Progenitor cell of endocrine pancreas (in vitro differentiated cells): ENCODE measurements at regions not wholly inside any gene's neighbourhood (a gene's known extent, or its start where the extent isn't known, plus 50 kb on each side); places are given as distances from the start of the nearest gene placed in this dataset.

Source experiments
- DNase-seq: peaks from one replicate; pipeline ENCODE4 v3.0.0; 2021; ENCODE audit warnings: low spot score; ENCODE audit not compliant: unreplicated experiment
- H3K27ac Mint-ChIP-seq: 2 replicates; pipeline ENCODE4 v1.8.0; 2021; ENCODE audit warnings: mild to moderate bottlenecking, moderate library complexity, mixed read lengths
- H3K27me3 Mint-ChIP-seq: 2 replicates; pipeline ENCODE4 v1.8.0; 2021; ENCODE audit warnings: mixed read lengths
- H3K36me3 Mint-ChIP-seq: 2 replicates; pipeline ENCODE4 v1.8.0; 2022; ENCODE audit warnings: mixed read lengths; ENCODE audit not compliant: insufficient read depth
- H3K4me1 Mint-ChIP-seq: 2 replicates; pipeline ENCODE4 v1.8.0; 2021; ENCODE audit warnings: low read depth, mixed read lengths
- H3K4me3 Mint-ChIP-seq: 2 replicates; pipeline ENCODE4 v1.8.0; 2021; ENCODE audit warnings: low read depth, mild to moderate bottlenecking, moderate library complexity, mixed read lengths
- H3K9me3 Mint-ChIP-seq: 2 replicates; pipeline ENCODE4 v1.8.0; 2021; ENCODE audit warnings: low read depth, mixed read lengths
- TF ChIP-seq, protein P1 (sequence below): fragments of 200-600 bp; sonication (generic); IDR thresholded peaks from one replicate; pipeline ENCODE4 v1.5.0; 2021; ENCODE audit warnings: antibody characterized with exemption, mild to moderate bottlenecking; ENCODE audit not compliant: unreplicated experiment

DNA sequence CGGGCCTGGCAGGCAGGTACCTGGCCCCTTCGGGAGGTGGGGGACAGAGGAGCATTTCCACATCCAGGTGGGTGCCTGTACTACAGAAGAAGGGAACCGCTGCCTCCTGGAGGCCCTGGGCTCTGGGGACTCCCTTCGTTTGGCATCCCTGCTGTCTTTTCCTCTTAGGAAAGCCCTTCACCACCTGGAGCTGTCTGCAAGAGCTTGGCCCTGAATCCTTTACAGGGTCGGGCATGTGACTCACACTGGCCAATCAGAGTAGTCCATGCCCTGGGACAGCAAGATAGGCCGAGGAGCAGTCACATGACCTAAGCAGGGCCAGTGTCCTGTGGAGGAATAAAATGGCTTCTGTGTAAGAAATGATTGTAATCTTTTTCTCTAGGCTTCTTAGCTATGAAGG lies 224.9 kb downstream of the ANKRD60 start:
- Mint-ChIP-seq H3K27me3 (peaks cover 11% of the 10 kb centered on the region), H3K4me3 (no peak overlapping the region), H3K4me1 (peaks cover 3% of the 10 kb centered on the region), H3K9me3 (no peaks in the 10 kb centered on the region), H3K27ac (no peak overlapping the region), H3K36me3 (no peaks in the 10 kb centered on the region)
- TF ChIP-seq, protein P1, sequence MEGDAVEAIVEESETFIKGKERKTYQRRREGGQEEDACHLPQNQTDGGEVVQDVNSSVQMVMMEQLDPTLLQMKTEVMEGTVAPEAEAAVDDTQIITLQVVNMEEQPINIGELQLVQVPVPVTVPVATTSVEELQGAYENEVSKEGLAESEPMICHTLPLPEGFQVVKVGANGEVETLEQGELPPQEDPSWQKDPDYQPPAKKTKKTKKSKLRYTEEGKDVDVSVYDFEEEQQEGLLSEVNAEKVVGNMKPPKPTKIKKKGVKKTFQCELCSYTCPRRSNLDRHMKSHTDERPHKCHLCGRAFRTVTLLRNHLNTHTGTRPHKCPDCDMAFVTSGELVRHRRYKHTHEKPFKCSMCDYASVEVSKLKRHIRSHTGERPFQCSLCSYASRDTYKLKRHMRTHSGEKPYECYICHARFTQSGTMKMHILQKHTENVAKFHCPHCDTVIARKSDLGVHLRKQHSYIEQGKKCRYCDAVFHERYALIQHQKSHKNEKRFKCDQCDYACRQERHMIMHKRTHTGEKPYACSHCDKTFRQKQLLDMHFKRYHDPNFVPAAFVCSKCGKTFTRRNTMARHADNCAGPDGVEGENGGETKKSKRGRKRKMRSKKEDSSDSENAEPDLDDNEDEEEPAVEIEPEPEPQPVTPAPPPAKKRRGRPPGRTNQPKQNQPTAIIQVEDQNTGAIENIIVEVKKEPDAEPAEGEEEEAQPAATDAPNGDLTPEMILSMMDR: no peak
- DNase-seq: no peak

DNA sequence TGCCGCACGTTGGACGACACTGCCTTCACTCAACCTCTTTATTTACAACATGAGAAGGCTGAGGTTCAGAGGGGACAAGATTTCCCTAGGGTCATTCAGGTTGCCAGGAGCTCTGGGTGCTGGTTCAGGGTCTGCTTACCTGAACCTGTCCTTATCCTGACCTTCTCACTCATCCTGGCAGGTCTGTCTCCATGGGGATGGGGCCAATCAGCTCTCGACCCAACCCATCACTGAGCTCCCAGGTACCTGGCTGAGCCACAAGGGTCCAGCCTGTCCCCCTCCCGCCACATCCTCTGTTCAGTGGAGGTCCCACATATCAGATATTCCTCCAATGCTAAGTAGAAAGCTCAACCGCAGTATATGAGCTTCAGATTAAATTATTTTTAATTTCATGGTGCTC lies 225.6 kb downstream of the ANKRD60 start:
- DNase-seq: no peak
- Mint-ChIP-seq H3K9me3 (no peaks in the 10 kb centered on the region), H3K36me3 (no peaks in the 10 kb centered on the region), H3K27me3 (peaks cover 8% of the 10 kb centered on the region), H3K4me1 (peaks cover 3% of the 10 kb centered on the region), H3K4me3 (no peak overlapping the region), H3K27ac (no peak overlapping the region)
- TF ChIP-seq, protein P1: no peak

DNA sequence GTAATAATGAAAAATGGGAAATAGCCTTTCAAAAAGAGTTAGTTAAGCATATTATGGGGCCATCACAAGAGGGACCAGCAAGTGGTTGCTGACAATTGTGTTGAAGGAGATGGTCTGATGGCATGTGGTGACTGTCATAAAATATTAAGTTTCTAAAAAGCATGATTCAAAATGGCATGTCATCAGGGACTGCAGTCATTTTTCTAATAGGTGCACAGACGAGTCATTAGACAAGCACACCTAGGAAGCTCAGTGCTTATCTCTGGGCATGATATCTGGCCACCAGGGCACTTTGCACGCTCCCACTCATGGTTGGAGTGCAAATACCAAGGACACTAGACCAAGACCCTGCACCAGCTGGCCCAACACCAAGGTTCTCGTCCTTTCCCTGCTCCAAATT lies 226.5 kb downstream of the ANKRD60 start:
- DNase-seq: no peak
- TF ChIP-seq, protein P1: no peak
- no peaks in the 10 kb centered on the region for H3K36me3 Mint-ChIP-seq
- H3K27ac Mint-ChIP-seq: no peak overlapping the region
- H3K4me3 Mint-ChIP-seq: no peak overlapping the region
- H3K9me3 Mint-ChIP-seq: no peaks in the 10 kb centered on the region
- peaks cover 3% of the 10 kb centered on the region for H3K27me3 Mint-ChIP-seq
- peaks cover 3% of the 10 kb centered on the region for H3K4me1 Mint-ChIP-seq

DNA sequence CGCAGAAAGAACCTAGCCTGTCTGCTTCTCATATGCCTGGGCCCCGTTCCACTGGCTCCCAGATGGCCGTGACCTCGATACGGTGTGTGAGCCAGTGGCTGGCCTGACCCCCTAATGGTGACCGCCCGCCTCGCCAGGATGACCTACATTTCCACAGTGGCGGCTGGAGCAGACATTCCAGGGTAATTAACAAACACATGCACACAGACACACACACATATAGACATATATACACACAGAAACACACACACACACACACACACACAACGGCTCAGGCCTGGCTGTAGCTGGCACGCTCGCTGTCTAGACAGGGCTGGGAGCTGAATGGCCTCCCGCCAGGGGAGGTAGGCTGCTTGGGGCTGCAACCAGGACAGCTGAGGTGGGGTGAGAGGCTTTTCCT lies 227.1 kb downstream of the ANKRD60 start:
- DNase-seq: no peak
- Mint-ChIP-seq H3K9me3 (no peaks in the 10 kb centered on the region), H3K36me3 (no peaks in the 10 kb centered on the region), H3K27ac (no peak overlapping the region), H3K4me3 (no peak overlapping the region), H3K27me3 (peaks cover 3% of the 10 kb centered on the region), H3K4me1 (peaks cover 3% of the 10 kb centered on the region)
- TF ChIP-seq, protein P1: no peak

DNA sequence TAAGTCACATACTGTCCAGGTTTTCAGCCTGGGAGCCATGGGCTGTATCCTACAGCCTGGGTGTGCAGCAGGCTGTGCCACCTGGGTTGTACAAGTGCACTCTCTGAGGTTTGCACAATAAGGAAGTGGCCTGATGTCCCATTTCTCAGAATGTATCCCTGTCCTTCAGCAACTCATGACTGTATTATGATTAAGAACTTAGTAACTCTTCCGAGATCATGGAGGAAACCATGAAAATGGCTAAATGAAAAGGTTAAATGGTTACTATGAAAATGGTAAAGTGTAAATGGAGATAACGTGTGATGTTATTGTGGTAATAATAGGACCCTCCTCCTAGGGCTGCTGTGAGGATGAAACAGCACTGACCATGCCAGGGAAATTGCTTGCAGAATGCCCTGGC lies 227.6 kb downstream of the ANKRD60 start:
- no peak overlapping the region for H3K4me3 Mint-ChIP-seq
- H3K27ac Mint-ChIP-seq: no peak overlapping the region
- no peaks in the 10 kb centered on the region for H3K9me3 Mint-ChIP-seq
- TF ChIP-seq, protein P1: no peak
- H3K4me1 Mint-ChIP-seq: peaks cover 3% of the 10 kb centered on the region
- H3K27me3 Mint-ChIP-seq: peaks cover 3% of the 10 kb centered on the region
- no peaks in the 10 kb centered on the region for H3K36me3 Mint-ChIP-seq
- no peak for DNase-seq
